ENCODE measurements at regions not wholly inside any gene's neighbourhood (a gene's known extent, or its start where the extent isn't known, plus 50 kb on each side); places are given as distances from the start of the nearest gene placed in this dataset.

- TF ChIP-seq EZH2 (IDR thresholded peaks at IDR 0.05; ENCODE audit: borderline replicate concordance, insufficient read depth, low read depth, low read length, poor library complexity, severe bottlenecking) (no peak), CTCF (IDR thresholded peaks at IDR 0.05) (no peak)
Observed at GRCh38 chr7:86391813-86392212, 251.9 kb upstream of the GRM3 start.
